ENCODE measurements at regions not wholly inside any gene's neighbourhood (a gene's known extent, or its start where the extent isn't known, plus 50 kb on each side); places are given as distances from the start of the nearest gene placed in this dataset.

- TF ChIP-seq, protein P1, sequence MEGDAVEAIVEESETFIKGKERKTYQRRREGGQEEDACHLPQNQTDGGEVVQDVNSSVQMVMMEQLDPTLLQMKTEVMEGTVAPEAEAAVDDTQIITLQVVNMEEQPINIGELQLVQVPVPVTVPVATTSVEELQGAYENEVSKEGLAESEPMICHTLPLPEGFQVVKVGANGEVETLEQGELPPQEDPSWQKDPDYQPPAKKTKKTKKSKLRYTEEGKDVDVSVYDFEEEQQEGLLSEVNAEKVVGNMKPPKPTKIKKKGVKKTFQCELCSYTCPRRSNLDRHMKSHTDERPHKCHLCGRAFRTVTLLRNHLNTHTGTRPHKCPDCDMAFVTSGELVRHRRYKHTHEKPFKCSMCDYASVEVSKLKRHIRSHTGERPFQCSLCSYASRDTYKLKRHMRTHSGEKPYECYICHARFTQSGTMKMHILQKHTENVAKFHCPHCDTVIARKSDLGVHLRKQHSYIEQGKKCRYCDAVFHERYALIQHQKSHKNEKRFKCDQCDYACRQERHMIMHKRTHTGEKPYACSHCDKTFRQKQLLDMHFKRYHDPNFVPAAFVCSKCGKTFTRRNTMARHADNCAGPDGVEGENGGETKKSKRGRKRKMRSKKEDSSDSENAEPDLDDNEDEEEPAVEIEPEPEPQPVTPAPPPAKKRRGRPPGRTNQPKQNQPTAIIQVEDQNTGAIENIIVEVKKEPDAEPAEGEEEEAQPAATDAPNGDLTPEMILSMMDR (IDR thresholded peaks at IDR 0.05; ENCODE audit: low read depth, low read length, missing input control) = no peak
- no peak for TF ChIP-seq MAX (IDR thresholded peaks at IDR 0.05)
- no peak for TF ChIP-seq YY1 (IDR thresholded peaks at IDR 0.05)
- TF ChIP-seq SP1 (IDR thresholded peaks at IDR 0.05) = no peak
- no peak for TF ChIP-seq RAD21 (IDR thresholded peaks at IDR 0.05)
- TF ChIP-seq, protein P2, sequence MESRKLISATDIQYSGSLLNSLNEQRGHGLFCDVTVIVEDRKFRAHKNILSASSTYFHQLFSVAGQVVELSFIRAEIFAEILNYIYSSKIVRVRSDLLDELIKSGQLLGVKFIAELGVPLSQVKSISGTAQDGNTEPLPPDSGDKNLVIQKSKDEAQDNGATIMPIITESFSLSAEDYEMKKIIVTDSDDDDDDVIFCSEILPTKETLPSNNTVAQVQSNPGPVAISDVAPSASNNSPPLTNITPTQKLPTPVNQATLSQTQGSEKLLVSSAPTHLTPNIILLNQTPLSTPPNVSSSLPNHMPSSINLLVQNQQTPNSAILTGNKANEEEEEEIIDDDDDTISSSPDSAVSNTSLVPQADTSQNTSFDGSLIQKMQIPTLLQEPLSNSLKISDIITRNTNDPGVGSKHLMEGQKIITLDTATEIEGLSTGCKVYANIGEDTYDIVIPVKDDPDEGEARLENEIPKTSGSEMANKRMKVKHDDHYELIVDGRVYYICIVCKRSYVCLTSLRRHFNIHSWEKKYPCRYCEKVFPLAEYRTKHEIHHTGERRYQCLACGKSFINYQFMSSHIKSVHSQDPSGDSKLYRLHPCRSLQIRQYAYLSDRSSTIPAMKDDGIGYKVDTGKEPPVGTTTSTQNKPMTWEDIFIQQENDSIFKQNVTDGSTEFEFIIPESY (IDR thresholded peaks at IDR 0.05) = no peak
- no peak for TF ChIP-seq FOXA2 (IDR thresholded peaks at IDR 0.05)
- TF ChIP-seq, protein P3, sequence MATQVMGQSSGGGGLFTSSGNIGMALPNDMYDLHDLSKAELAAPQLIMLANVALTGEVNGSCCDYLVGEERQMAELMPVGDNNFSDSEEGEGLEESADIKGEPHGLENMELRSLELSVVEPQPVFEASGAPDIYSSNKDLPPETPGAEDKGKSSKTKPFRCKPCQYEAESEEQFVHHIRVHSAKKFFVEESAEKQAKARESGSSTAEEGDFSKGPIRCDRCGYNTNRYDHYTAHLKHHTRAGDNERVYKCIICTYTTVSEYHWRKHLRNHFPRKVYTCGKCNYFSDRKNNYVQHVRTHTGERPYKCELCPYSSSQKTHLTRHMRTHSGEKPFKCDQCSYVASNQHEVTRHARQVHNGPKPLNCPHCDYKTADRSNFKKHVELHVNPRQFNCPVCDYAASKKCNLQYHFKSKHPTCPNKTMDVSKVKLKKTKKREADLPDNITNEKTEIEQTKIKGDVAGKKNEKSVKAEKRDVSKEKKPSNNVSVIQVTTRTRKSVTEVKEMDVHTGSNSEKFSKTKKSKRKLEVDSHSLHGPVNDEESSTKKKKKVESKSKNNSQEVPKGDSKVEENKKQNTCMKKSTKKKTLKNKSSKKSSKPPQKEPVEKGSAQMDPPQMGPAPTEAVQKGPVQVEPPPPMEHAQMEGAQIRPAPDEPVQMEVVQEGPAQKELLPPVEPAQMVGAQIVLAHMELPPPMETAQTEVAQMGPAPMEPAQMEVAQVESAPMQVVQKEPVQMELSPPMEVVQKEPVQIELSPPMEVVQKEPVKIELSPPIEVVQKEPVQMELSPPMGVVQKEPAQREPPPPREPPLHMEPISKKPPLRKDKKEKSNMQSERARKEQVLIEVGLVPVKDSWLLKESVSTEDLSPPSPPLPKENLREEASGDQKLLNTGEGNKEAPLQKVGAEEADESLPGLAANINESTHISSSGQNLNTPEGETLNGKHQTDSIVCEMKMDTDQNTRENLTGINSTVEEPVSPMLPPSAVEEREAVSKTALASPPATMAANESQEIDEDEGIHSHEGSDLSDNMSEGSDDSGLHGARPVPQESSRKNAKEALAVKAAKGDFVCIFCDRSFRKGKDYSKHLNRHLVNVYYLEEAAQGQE (IDR thresholded peaks at IDR 0.05) = no peak
- TF ChIP-seq JUND (IDR thresholded peaks at IDR 0.05) = no peak
Measured at GRCh38 chr1:10901091-10901890, 104.8 kb upstream of the CASZ1 start.
